GM12873 (cell line): ENCODE measurements at regions not wholly inside any gene's neighbourhood (a gene's known extent, or its start where the extent isn't known, plus 50 kb on each side); places are given as distances from the start of the nearest gene placed in this dataset.

ENCODE experiments used
- TF ChIP-seq, protein P1 (sequence below): IDR thresholded peaks from 2 replicates; pipeline ENCODE4 v1.5.1; 2012; ENCODE audit warnings: low read depth, mild to moderate bottlenecking, moderate library complexity, low read length, control low read depth; ENCODE audit not compliant: insufficient read depth; ENCODE audit errors: missing control alignments

GRCh38 chr10:21368728-21369425 lies 156.6 kb downstream of the SKIDA1 start:
- TF ChIP-seq, protein P1, sequence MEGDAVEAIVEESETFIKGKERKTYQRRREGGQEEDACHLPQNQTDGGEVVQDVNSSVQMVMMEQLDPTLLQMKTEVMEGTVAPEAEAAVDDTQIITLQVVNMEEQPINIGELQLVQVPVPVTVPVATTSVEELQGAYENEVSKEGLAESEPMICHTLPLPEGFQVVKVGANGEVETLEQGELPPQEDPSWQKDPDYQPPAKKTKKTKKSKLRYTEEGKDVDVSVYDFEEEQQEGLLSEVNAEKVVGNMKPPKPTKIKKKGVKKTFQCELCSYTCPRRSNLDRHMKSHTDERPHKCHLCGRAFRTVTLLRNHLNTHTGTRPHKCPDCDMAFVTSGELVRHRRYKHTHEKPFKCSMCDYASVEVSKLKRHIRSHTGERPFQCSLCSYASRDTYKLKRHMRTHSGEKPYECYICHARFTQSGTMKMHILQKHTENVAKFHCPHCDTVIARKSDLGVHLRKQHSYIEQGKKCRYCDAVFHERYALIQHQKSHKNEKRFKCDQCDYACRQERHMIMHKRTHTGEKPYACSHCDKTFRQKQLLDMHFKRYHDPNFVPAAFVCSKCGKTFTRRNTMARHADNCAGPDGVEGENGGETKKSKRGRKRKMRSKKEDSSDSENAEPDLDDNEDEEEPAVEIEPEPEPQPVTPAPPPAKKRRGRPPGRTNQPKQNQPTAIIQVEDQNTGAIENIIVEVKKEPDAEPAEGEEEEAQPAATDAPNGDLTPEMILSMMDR = no peak

DNA sequence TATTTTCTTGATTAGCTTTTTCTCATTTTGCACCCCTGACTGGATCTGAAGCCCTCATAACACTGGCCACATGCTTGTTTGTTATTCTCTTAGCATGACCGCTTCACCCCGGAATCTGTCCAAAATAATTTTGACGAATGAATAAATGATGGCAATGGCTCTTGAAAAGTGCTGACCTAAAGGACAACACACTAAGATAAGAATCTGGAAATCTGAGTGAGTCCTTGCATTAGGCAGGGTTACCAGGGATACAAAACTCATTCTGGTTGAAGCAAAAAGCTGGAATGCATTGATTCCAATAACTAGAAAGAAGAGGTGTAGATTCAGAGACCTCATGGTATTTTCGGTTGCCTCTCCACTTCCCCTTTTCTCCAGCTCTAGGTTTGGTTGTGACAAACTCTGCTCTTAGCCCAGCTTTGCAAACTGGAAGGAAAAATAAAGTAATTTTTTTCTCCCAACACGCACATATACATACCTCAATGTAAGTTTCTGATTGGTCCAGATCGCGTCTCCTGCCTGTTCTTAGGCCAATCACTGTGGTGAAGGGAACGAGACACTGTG lies 157.4 kb downstream of the SKIDA1 start:
- TF ChIP-seq, protein P1 = no peak

- TF ChIP-seq, protein P1 = no peak
These were observed 161.0 kb downstream of the SKIDA1 start for GRCh38 chr10:21364196-21365114.

DNA sequence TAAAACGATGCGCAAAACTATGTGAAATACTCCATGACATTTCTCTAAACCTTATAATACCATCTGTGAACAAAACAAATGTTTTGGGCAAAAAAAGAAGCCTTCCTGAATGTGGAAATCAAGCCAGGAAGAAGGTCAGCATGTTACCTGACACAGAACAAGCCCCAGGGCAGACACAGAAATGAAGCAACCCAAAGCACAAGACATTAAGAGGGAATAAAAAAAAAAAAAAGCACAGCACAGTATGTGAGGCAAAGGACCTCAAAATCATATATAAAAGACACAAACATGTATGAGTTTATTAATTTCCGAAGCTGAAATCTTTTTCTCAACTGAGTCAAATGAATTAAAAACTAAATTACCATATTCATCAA lies 161.8 kb downstream of the SKIDA1 start:
- TF ChIP-seq, protein P1 = no peak

- TF ChIP-seq, protein P1 = no peak
These were observed 162.3 kb downstream of the SKIDA1 start for GRCh38 chr10:21363092-21363730.

DNA sequence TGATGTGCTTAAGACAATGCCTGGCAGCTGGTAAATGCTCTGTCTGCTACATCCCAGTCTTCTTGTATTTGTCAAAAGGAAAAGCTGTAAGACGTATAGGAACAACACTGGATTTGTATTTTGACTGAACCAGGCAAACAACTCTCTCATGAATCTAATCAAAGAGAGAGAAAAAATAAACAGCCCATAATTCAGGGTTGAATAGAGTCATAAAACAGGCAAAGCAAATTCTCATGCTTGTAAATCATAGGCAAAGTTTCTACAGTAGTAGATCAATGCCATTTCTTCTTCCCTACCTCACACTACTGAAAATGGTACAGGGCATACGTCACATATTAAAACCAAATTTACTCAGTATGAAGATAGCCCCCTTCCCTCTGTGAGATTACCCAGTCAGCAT lies 166.3 kb downstream of the SKIDA1 start:
- TF ChIP-seq, protein P1 = no peak
